CD1c-positive myeloid dendritic cell (primary cell): ENCODE measurements at regions not wholly inside any gene's neighbourhood (a gene's known extent, or its start where the extent isn't known, plus 50 kb on each side); places are given as distances from the start of the nearest gene placed in this dataset.
"Not testable (repeated sequence)": the region's sequence is repeated elsewhere in the genome, so short reads cannot be mapped to it uniquely, and the experiment has no call there.

Experiments
- DNase-seq: peaks from one replicate; pipeline ENCODE4 v3.0.0-alpha.2; 2016; ENCODE audit errors: extremely low spot score

DNA sequence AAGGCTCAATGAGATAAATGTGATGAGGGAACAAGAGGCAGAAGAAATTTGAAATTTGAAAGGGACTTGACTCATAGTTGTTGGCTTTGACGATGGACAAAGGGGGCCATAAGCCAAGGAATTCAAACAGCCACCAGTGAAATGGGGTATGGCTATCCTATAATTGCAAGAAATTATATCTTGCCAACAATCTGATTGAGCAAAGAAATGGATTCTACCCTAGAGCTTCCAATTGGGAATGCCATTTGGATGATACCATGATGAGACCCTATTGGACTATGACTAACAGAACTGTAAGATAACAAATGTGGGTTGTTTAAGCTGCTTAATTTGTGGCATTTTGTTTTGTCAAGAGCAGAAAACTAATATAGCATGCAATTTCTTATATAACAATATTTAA, 270.1 kb upstream of the ARSJ start:
- DNase-seq, result no peak

DNA sequence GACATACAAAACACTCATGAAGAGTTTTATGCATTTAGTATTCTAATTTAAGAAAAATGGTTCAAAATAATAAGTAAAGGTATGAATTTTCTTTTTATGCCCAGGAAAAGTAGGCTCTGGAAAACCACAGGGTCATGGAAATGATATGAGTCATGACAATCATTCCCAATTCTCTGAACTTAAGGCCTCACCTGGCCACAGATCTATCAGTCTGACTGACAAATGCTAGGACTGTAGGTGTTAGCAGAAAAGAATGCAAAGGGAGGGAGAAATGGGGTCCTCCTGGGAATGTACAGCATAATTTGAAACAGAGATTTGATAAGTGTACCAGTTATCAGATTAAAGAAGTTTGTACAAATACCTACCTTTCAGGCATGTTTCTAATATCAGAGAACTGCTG, 270.5 kb upstream of the ARSJ start:
- no peak for DNase-seq

DNA sequence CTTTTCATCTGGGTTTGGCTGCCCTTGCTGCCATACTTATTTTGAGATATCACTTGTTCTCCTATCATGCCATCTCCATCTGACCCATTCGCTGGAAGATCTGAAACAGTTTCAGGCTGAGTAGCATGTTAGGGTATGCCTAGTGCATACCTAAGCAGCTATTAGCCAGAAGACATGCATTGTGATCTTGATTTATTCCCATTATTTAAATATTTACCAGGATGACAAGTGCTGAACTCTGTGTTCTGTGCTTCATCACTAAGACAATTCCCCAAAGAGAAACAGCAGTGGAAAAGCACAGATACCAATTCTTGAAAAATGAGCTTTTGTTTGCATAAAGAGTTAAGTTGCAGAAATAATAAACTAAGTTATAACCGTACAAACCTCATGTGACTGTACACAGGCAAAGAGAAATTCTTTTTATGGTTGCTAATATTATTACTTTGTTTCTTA, 271.0 kb upstream of the ARSJ start:
- no peak for DNase-seq

DNA sequence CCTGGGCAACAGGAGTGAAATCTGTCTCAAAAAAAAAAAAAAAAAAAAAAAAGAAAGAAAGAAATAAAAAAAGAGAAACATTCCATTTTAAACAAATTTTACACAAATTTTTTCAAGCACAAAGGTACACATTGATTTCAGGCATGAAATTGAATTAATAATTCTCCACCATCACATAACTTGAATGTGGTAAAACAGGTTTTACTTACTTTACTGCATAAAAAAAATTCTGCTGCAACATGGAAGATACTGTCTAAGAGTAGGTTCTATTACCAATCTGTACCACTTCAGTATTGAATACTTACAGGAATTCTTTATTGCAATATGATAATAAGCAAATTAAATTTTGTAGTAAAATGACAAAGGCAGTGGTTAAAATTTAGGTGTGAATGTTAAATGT, 271.6 kb upstream of the ARSJ start:
- no peak for DNase-seq

DNA sequence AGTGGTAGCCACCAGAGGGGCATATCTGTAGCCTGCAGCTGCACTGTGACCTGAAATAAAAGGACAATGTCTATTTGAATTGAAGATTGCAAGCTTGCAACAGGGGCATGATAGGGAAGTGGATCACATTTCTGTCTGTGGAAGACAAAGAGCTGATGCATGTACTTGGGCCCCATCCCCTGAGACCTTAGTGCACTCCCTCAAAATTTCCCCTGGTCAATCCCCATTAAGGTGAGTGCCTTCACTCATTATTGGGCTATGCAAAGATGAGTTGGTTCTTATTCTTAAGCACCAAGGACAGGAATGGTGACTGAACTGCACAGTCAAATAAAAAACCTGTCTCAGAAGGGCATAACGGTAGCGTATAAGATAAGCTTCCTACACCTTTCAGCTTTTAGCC, 273.1 kb upstream of the ARSJ start:
- no peak for DNase-seq

DNA sequence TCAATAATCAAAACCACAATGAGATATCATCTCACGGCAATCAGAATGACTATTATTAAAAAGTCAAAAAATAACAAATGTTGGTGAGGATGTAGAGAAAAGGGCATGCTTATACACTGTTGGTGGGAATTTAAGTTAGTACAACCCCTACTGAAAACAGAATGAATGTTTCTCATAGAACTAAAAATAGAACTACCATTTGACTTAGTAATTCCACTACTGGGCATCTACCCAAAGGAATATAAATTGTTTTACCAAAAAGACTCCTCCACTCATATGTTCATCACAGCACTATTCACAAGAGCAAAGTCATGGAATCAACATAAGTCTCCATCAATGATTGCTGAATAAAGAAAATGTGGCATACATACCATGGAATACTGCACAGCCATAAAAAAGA, 278.1 kb upstream of the ARSJ start:
- DNase-seq, result no peak

DNA sequence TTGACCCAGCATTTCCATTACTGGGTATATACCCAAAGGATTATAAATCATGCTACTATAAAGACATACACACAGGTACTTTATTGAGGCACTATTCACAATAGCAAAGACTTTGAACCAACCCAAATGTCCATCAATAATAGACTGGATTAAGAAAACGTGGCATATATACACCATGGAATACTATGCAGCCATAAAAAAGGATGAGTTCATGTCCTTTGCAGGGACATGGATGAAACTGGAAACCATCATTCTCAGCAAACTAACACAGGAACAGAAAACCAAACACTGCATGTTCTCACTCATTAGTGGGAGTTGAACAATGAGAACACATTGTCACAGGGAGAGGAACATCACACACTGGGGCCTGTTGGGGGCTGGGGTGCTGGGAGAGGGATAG, 283.0 kb upstream of the ARSJ start:
- DNase-seq, result not testable (repeated sequence)

DNA sequence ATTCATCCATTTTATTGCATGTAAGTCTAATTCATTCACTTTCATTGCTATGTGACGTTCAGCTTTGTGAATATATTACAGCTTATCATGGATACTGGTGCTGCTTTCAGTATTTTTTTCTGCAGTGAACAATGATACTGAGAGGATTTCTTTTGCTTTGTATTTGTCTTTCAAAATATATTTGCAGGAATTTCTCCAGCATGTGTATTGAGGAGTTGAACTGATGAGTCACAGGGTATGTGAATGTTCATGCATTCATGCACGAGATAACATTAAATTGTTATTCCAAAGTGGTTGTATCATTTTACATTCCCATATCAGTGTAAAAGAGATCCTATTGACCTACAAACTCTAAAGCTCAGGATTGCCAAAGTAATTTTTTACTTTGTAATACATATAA, 283.8 kb upstream of the ARSJ start:
- DNase-seq, result no peak

DNA sequence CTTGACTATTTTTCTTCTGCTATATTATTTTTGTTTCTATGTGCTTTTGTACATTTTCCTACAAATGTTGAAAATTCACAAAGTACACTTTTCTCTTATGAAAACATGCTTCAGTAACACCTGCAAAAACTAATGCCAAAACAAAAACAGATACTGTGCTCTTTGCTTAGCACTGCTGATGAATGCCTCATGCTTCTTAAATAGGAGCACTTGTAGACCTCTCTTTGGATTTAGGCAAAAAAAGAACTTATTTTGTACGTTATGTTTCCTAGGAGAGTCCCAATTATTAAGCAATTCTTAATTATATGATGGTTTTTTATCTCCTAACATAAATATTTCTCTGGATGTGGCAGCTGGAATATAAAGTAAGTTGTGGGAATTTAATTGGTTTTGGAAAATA, 285.0 kb upstream of the ARSJ start:
- DNase-seq, result no peak

DNA sequence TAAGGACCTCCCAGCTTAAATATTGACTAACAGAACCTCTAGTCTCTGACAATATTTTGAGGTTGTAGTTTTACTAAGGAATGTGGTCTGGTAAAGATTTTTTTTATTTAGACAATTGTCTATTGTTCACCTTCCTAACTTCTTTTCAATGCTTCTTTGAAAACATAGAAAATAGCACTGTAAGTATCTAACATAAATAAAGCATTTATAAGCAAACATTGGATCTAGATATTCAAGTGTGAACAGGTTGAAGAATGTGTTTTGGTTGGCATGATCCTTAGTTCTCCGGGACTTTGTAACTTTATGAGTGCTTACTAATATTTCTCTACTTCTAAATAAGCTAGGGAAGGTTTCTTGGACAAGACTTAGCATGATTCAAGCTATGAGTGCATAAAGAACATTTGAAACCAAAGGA, 285.4 kb upstream of the ARSJ start:
- no peak for DNase-seq

DNA sequence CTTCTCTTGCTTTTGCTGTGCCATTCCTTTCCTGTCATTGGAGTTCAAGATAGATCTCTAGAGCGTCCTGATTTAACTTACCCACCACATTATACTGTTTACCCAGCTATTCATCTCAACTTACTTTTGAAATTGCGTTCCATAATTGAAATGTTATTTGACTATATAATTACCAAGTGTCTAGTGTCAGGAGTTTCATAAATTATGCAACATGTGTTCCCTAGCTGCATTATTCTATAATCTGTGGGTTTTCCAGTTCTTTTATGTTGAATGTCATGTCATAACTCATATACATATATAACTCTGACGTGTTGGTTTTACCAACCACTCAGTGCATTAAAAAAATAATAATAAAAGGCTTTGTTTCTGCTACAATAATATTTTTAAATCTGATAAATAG, 285.9 kb upstream of the ARSJ start:
- no peak for DNase-seq

DNA sequence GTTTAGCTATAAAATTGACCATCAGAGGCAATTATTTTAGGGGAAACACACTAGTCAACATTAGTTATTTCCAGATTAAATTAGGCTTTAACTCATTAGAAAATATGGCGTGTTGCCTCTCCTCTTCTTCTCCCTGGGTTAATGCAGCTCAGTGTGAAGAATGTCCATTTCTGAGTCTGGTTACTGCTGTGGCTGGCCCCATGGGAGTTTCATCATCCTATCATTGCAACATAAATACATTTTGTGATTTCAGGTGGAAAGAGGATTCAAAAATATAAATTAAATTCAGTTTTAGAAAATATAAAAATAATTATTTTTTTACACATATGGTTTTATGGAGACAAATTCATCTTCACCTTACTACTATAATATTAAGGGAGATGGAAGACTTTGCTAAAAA, 288.5 kb upstream of the ARSJ start:
- no peak for DNase-seq

DNA sequence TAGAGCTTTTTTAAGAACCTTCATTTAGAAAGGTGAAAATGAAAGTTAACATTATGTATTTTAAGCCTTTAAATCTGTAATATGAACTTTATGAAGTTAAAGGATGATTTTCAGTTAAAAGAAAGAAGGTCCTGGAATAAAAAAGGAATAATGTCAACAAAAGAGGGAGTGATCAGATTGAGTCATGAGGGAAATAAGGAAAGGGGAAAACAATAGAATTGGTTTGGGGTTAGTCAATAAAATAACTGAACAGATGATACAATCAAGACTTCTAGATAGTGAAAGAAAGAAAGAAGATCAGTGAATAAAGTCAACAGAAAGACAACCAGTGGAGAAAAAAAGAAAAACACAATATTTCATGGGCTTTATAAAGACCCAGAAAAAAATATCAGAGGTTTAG, 291.6 kb upstream of the ARSJ start:
- DNase-seq, result no peak

DNA sequence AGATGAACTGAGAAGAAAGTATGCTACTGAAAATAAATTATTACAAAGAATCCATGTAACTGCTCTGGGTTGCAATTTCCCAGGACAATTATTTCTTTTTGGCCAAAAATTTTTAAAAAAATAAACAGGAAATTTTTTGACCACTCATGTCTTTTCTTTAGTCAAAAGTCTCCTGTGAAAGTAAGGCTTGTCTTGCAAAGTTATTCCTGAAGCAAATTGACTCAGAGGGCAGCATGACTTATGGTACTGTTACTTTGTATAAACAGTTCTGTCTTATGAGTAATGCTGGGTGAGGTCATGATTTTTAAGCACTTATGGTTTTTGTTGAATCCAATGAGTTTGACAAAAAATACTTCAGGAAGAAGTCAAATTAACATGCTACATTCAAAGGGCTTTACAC, 292.8 kb upstream of the ARSJ start:
- no peak for DNase-seq

DNA sequence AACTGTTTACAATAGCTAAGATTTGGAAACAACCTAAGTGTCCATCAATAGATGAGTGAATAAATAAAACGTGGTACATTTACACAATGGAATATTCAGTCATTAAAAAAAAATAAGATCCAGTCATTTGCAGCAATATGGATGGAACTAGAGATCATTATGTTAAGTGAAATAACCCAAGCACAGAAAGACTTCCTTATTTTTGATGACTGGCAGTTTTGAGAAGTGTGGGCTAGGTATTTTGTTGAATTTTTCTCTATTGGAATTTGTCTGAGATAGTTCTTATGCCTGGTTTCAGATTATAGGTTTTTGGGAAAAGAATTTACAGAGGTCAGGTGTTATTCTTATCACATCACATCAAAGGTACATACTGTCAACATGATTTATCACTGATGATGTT, 293.8 kb upstream of the ARSJ start:
- no peak for DNase-seq

DNA sequence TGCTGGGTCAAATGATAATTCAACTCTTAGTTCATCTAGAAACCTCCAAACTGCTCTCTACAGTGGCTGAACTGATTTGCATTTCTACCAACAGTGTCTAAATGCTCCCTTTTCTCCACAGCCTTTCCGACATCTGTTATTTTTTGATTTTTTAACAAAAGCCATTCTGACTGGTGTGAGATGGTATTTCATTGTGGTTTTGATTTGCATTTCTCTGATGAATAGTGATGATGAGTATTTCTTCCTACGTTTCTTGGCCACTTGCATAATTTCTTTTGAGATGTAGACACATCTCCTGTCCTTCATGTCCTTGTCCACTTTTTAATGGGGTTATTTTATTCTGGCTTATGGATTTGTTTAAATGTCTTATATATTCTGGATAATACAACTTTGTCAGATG, 298.2 kb upstream of the ARSJ start:
- DNase-seq, result no peak

DNA sequence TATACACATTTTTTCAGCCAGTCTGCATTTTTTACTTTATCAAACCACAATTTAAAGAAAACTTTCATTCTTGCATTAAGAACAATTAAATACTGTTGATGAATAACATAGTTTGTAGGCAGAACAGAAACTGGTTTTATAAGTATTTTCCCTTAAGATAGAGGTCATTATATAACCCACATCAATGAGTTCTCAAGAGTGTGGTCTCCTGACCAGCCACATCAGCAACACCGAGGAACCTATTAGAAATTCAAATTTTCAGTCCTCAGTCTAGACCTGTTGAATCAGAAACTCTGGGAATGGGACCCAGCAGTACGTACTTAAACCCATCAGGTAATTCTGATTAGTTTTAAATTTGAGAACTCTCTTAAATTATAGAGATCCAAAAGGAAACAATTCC, 299.6 kb upstream of the ARSJ start:
- DNase-seq, result no peak

DNA sequence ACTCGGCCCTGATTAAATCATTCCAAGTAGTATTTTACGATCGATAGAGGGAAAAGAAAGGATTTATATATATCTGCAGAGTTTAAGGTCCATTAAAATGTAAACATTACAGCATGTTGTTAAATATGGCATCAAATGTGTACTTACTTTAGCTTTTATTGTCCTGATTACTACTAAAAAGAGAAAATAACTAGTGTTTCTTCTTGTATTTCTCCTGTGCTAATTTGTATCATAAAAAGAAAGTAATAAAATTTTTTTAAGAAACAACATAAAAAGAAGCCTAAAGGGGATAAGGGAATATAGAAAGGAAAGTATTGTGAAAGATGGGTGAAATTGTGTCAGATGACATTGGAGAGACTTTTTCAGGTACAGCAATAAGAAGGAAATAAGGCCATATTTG, 300.3 kb upstream of the ARSJ start:
- DNase-seq, result no peak

DNA sequence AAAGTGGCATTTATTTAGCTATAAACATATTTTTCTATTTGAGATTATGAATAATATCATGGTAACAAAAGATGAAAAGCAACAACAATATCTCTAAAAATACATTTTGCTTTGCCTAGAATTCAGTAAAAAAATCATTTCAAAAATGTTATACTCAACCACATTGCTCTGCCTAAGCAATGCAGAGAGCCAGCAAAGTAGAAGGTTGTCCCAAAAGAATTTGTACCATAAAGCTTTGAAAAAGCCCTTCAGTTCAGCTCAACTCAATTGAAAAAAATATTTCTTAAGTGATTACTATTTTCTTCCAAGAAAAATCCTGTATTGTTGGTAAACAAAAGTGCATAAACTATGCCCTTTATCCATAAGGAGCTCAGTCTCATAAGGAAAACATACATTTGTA, 301.2 kb upstream of the ARSJ start:
- DNase-seq, result no peak

DNA sequence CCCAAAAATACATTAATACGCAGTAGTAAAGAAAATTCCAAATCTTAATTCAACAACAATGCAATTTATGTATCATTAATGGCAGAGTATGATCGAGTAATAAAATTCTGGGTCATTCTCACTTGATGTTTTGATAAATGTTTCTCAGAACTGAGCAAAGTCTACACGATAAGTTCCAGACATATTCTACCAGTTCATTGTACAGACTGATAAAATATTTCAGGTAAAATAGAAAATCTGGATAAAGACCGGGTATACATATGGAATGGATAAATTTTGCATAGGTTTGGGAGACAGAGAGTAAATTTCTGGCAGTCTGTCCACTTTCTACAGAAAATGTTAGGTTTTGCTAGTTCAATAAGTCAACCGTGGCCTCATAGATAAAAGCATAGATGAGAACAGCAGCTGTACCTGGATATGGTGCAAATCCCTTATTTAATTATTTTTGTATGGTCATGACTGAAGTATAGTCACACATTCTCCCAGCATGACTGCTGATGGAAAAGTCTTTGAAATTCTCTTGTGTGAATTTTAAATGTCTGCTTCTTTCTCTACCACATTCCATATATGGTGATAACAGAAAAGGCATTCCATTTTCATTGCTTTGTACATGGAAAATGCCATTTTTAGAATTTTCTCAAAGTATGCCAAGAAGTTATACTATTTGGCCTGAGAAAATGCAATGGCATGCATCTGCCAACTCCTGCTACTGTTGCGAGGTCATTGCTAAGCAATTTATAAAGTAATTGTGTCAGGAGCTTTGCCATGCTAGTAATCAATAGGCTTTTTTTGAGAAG, 301.9 kb upstream of the ARSJ start:
- no peak for DNase-seq

DNA sequence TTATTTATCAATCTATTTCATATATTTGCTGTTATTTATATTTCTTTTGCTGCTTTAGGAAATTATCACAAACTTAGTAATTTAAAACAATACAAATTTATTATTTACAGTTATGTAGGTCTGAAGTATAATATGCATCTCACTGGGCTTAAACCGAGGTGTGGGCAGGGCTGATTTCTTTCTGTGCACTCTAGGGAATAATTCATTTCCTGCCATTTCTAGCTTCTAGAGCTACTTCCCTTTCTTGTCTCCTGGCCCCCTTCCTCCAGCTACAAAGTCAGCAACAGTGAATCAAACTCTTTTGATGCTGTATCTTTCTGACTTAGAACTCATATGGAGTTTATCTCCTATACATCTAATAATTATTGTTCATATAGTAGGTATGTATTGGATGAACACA, 303.5 kb upstream of the ARSJ start:
- DNase-seq, result no peak

DNA sequence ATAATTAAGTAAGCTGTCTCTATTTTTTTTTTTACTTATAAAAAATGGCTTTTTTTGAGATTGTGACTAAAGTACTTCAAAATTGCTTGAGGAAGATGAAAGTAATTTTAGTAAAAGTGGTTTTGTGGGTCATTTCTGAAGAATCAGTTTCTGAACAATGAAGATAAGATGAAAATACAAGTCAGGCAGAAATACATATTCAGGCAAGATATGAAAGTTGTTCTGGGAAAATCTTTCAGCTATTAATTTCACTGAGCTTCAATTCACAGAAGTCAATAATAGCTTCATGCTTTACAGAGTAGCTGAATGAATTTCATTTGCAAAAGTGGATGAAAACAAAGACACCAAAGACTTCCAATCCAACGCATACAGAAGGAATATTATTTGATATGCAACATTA, 305.2 kb upstream of the ARSJ start:
- DNase-seq, result no peak

DNA sequence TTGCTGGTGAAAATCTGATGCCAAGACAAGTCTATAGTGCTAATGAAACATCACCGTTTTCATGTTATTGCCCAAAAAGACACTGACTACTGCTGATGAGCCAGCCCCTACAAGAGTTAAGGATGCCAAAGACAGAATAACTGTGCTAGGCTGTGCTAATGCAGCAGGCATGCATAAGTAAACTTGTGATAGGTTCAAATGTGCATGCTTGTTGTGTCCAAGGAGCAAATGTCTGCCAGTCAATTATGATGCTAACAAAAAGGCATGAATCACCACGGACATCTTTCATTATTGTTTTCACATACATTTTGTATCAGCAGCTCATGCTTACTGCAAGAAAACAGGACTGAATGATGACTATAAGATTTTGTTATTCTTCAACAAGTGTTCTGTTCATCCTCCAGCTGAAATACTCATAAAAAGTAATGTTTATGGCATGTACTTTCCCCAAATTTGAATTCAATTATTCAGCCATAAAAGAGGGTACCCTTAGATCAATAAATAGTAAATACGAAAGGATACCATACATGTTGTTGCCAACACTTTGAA, 306.9 kb upstream of the ARSJ start:
- DNase-seq, result no peak

DNA sequence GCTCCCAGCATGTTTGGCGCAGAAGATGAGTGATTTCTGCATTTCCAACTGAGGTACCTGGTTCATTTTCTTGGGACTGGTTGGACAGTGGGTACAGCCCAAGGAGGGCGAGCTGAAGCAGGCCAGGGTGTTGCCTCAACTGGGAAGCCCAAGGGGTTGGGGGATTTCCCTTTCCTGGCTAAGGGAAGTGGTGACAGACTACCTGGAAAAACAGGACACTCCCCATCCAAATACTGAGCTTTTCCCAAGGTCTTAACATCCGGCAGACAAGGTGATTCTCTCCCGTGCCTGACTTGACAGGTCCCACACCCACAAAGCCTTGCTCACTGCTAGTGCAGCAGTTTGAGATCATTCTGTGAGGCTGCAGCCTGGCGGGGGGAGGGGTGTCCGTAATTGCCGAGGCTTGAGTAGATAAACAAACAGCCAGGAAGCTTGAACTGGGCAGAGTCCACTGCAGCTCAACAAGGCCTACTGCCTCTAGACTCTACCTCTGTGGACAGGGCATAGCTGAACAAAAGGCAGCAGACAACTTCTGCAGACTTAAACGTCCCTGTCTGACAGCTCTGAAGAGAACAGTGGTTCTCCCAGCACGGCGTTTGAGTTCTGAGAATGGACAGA, 307.7 kb upstream of the ARSJ start:
- DNase-seq, result no peak
